Activated CD8-positive, alpha-beta memory T cell treated with anti-CD3 and anti-CD28 coated beads, Interleukin-2, amount 50 U/mL, for 48 hours (primary cell): ENCODE measurements at regions not wholly inside any gene's neighbourhood (a gene's known extent, or its start where the extent isn't known, plus 50 kb on each side); places are given as distances from the start of the nearest gene placed in this dataset.
A peak's percentile ranks its signal among the peaks of the same experiment; 100 is the strongest.

Experiments used
- DNase-seq: peaks from one replicate; pipeline ENCODE4 v3.0.0-alpha.2; 2020

DNA sequence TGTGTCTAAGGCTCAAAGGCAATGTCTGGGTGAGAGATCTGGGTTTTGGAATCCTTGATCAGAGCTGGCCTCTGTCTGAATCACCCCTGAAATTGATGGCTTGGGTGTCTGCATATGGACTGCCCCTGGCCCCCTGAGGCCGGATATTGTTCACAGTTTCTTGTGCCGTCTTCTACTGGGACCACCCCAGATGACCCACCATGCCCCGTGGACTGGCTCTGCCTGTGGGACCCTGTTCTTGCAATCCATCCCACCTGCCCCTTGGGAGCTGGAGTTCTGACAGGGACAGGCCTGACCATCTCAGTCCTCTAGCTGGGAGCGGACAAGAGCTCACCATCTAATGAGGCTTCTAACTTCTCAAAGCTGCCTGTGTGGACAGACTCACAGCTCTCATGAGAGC, 119.9 kb downstream of the FAM43A start:
- peak; percentile 25 for DNase-seq

DNA sequence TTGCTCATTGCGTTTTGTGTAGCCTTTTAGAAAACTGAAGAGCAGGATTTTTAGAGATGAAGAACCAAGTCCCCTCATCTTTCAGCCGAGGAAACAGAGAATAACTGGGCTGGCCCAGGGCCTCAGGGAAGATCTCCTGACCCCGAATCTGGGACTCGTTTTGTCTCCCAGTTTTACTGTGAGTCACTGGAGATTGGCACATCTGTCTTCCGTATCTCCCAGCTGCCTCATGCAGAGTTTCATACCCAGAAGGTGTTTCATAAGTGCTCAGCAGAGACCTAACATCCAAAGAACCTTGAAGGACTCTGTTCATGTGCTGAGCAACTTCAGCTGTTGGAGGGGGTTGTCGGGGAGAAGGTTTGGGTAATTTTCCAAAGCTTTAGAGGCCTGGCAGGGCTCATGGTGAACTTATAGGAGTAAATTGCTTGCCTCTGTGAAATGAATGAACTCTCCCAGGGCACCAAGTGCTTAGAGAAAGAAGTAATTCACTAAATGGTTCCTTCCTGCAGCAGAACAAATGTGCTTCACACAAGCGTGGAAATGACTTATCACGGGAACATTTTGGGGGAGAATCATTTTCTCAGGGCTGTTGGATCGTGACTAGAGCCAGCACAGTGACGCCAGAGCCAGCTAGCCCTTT, 121.4 kb downstream of the FAM43A start:
- DNase-seq, result peak; percentile 1

DNA sequence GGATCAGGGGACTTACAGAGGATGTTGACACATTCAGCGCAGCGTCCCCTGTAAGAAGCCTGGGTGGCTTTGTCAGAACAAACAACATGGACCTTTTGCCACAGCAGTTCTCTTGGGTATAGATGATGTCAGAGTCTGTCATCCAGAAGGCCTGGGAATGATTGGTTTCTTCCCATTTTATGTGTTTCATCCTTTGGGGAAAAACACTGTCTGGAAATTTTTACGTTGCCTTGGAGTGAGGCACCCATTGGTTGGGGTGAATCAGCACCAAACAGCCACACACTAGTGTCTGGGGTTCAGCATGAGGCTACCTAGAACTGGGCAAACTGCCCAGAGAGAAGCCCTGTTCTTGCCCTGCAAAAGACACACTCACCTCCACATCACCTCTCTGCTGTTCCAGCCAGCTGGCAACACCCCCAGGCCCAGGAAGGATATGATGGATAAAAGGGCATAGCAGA, 123.0 kb downstream of the FAM43A start:
- DNase-seq, result peak; percentile 29

DNA sequence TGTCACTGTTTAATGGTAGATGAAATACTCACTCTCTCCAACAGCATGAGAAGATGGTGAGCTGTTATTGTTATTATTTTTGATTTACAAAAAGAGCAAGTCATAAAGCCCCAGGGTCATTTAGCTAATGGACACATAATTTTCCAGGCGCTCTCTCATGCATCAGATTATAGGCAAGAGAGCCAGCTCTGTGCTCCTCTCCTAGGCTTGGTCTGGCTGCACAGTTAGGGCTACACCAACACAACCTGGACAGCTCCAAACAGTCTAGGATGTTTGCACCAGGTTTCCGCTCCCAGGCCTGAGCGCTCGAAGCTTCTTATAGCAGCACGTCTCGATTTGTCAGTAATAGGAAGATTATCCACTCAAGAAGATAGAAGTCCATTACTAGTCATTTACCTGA, 123.7 kb downstream of the FAM43A start:
- DNase-seq, result peak; percentile 6

DNA sequence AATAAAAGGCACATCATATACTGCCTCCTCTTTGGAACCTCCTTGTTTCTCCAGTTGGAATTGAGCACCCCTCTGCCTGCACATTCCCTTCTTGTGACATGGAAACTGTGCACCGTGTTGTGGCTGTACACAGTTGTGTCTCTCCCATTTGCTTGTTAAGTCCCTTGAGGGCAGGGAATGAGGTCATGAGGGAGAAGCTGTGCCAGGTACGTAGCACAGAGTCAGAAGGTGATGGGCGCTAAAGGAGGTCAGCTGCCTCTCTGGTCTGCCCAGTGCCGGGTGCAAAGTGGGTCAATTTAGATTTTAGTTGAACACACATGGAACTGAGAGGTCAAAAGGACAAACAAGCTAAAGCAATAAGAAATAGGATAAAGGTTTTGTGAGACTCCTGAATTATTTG, 124.4 kb downstream of the FAM43A start:
- peak; percentile 25 for DNase-seq

DNA sequence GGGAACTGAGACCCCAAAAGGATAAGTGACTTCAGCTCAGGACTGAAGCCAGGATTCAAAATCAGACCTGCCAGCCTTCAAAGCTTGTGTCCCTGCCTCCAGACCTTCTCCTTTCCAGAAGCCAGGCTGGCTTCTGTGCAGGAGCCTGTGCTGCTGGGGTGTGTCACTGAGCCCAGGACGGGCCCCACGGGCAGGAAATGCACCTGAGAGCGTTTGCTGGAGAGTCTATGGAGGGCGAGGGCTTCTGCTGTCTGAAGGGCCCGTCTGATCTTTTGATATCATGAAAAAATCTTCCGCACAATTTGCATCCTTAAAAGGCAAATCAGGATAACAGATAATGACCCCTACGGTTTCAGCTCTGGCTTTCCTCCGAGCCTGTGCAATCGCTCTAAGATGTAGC, 125.4 kb downstream of the FAM43A start:
- DNase-seq, result no peak

DNA sequence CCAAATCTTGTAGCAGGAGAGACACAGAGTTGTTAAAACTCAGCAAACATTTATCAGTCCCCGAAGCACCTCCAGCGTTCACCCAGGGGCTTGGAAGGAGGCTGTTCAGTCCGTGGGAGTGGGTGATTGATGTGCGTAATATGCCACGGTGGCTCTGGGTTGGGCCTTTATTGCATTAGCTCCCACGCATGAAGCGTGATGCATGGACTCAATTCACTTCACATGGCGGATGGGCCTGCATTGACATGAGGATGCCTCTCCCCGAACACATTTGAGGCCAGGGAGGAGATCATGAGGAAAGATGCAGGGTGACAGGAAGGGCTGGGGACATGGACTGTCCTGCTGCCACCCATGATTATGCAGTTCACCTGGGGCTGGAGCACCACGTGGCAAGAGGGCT, 126.5 kb downstream of the FAM43A start:
- DNase-seq, result no peak

DNA sequence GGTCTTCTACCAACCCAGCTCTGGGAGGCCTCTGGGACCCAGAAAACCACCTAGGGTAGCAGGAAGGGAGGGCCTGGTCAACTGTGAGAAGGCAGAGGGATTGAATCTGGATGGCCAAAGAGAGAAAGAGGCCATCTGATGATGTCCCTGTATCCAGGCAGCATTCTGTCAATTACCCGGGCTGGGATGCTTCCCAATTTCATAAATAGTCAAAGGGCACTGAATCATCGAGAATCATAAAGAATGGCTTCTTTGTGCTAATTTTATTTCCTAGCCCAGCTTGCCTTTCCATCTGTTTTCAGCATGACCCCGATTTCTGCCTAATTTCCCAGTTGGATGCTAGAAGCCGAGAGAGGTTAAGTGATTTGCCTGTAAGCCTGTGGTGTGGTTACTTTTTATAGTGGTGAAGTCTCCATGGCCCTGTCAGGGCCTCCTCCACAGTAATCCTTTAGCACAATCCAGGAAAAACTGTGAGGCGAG, 129.2 kb downstream of the FAM43A start:
- DNase-seq, result no peak

DNA sequence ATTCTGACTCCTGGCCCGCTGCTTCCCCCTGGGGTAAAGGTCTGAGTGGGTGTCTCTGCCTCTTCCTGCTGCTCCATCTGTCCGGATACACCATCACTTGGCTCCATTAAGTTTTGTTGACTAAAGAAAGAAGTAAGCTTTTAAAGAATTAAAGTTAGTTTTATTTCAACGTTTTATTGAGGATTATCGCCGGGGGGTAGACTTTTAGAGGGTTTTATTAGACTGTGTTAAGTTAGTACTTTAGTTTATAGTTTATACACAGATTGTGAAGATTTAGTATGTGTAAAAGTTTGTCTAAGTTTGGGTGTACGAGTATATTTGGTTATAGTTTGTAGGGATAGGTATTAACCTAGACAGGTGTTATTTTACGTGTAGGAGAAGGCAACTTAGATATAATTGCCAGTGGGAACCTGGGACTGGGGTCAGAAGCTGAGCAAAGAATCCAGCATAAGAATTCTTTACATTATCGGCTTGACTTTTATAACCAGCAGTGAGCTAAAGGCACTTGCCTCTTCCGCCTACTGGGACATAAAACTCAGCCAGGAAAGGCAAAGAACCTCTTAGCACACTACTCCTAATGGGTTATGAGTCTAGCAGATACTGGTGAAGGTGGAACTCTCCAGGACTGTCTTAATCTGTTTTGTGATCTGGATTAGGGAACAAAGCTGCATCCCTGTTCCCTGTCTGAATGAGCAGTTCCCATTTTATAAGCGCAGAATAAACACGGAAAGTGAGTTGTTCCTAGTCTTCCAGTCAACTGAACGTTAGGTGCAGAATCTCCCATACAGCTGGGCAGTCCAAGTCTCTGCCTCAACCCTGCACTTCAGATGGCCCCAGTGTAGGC, 131.3 kb downstream of the FAM43A start:
- DNase-seq, result no peak

DNA sequence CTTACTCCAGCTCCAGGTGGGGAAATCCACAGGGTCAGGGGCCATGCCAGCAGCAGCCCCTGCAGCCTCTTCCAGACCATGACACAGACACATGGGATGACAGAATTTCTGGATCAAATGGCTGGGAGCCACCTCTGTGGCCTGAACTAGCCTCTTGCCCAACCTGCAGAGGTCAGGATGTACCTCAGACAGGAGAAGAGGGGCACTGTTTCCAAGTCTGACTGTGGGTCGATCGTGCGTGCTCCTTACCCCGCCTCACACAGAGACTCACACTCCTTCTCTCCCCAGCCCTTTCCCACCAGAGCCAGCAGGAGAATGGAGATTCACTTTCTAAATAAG, 131.9 kb downstream of the FAM43A start:
- no peak for DNase-seq

DNA sequence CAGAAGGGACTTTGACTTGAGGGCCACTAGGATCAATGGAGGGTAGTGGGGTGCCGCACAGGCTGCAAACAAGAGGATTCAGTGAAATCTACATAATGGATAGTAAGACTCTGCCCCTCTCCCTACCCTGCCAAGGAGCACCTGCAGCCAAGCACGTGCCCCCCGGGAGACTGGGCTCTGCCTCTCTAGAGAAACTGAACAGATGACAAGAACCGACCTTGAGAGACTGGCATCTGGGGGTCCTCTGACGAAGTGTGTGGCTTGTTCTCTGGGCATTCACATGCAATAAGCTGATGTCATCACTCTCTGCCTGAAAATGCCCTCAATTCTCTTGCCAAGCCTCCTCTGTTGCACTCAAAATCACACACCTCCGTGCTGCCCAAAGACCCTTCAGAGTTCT, 132.3 kb downstream of the FAM43A start:
- DNase-seq, result no peak

DNA sequence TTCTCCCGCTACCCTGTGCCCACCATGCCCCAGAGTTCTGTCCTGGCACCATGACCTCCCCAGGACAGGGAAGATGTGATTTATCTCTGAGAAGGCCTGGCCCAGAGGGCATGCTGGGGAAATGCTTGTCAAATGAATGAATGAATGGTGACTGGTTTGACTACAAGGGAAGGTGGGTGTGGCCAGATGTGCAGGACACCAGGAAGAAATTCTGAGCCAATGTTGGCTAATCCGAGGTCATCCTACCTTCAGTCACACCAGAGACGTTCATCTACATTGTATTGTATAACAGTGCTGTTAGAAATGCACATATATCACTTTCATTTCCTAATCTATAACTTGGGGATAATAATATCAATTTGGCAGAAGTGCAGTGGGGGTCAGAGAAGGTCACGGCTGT, 138.4 kb downstream of the FAM43A start:
- no peak for DNase-seq

DNA sequence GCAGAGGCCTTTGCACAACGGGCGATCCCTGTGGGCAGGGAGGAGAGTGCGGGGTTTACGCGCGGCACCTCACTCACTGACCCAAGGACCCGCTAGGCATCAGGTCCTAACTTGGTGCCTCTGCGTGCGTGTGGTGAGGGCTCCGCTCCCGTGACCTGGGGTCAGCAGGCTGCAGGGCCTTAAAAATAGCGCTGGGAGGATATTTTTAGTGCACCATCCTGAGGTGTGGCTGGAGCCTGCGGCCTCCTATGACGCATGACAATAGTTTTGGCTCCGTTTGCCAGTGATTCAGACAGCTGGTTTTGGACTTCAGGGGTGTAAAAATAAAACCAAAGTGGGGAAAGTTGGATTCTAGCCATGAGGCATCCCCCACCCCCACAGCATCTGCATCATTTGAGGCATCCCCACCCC, 139.0 kb downstream of the FAM43A start:
- DNase-seq, result no peak

DNA sequence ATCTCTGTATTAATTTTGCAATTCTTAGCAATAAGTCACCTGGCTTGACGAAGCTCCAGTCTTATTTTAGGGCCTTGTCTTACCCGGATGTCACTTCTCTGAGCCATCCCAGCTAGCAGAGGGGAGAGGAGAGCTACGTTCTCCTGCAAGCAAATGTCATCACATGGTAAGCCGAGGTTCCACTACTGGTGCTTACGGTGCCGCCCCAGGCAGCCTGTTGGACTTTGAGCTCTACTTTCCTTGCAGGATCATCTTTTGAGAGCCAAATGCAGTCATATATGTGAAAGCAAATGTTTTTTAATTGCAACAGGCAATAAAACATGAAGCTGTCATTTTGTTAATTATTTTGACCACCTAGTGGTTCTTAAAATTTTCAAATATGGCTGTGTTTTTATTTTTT, 140.9 kb downstream of the FAM43A start:
- DNase-seq, result no peak

DNA sequence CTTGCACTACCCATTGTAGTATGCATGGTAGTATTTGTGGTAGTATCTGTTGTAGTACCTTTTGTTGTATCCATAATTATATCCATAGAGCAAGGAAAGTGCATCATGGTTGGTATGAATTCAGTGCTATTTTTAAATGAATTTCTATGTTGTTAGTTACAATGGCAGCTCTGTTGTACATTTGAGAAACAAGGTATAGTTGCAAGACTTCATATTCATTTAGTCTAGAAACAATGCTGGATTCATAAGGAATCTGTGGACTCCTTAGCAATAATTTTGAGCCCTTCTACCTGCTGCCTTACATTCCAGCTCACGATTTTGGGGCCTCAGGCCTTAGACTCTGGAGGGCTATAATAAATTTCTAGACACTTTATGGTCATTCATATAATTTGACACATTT, 141.8 kb downstream of the FAM43A start:
- no peak for DNase-seq

DNA sequence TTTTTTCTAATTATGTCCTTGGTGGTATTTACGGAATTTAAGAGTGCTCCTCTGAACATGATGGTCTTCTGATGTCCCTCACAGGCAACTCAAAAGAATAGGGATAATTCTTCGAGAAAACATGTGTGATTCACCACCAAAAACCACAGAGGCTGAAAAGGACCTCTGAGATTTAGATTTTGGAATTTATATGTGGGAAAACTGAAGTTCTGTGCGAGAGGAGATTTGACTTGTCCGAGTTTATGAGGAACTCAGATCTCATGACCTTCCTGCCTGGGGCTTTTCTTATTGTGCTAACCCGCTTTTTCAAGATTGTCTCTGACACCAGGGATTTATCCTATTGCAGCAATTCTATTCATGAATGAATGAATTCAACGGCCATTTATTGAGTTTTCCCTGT, 142.4 kb downstream of the FAM43A start:
- DNase-seq, result no peak

DNA sequence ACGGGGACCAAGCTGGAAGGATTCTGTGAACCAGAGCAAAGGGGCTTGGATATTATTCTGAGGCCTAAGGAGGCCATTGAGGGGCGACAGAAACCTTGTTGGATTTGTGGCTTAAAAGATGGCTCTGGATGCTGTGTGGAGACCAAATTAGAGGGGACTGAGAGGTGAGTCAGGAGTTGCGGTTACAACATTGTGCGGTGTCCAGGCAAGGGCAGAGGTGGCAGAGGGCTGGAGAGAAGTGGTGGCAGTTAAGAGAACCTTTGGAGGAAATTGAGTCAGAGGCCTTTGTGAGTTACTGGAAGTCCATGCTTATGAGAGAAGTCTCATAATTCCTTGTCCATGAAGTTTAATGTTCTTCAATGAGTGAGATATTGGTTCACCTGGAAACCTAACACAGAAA, 143.2 kb downstream of the FAM43A start:
- DNase-seq, result no peak

DNA sequence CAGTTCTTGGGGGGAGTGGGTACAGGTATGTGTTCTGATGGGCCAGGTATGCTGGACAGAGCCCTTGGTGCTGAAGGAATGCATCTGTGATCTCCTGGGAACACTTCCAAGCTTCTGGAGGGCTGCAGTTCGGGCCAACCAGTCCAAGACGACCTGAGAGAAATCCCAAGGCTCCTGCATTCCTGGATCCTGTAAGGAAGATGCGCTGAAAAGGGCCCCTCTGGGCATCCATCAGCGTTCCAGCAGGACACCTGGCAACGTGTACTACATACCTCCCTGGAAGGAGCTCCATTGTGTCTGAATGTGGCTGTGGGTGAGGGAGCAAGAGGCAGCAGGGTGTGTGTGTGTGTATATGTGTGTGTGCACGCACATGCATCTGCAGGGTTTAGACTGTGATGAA, 144.7 kb downstream of the FAM43A start:
- DNase-seq, result no peak

DNA sequence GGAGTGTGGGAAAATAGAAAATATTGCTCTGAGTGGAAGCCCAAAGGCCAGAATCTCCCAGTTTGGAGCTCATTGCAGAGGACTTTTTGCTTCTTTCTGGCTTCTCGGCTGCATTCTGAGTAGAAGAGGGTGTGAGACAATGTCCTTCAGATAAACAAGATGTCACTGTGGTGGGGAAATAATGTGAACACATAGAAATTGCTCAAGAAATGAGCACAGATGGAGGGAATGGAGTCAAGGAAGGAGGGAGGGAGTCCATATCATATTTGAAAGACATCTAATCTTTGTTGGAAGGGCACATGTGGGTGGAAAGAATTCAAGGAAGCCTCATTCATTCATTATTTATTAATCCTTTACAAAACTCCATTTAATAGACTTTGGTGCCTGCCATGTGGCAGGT, 145.3 kb downstream of the FAM43A start:
- no peak for DNase-seq

DNA sequence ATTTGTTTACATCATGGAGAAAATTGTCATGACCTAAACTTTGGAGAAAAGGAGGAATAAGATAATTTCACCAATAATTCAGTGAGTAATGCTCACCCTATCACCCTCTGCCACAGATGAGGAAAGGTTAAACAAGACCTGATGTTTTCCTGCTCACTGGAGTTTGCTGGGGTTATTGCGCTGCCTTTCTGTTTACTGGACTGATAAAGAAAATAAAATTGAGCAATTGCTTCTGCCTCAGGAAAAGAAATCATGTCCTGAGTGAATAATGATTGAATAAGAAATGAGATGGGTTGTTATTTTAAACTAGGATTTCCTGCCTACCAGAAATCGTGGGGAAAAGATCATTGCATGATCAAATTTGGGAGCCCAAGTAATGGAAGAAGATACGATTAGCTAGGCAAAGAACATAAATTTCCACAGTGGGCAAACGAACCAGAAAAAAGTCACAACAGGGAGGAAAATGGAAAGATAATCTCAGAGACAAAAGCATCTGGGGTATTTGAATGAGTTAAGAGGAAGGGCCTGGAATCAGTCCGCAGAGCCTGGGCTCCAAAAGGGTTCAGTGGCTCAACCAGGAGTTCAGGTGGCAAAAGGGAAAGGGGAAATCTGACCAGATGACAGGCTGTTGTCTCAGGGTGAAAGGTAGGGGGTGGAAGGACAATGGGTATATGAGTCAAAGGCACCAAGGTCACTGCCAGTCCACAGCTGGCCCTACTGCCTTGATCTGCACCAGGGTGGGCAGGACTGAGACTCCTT, 146.8 kb downstream of the FAM43A start:
- DNase-seq, result no peak

DNA sequence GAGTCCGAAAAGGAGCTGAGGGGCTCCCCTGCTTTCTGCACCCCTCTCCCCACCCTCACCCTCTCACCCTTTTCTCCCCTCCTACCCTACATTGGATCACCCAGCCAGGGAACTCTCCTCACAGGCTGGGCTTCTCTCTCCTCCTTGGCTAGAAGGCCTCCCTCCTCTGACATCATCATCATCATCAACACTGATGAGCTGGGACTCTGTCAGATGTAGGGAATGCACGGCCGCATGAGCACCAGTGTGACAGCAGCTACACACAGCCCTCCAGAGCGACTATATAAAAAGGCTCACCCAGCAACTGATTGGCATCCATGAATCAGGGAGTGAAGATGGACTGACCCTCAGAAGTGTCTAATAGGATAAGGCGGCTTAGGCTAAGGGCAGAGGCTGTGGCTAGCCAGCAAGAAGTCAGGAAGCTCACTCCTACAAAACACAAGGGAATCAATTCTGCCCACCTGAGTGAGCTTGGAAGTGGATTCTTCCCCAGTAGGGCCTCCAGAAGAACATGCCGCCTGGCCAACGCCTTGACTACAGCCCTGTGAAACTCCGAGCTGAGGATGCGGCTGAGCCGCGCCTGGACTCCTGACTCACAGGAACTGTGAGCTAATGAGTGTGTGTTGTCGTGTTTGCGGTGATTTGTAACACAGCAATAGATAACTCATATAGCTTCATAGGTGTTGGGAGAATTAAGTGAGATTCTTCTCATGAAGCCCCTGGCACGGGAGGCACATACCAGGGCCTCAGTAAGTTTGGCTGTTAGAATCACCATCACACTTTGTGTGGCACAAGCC, 147.6 kb downstream of the FAM43A start:
- no peak for DNase-seq

DNA sequence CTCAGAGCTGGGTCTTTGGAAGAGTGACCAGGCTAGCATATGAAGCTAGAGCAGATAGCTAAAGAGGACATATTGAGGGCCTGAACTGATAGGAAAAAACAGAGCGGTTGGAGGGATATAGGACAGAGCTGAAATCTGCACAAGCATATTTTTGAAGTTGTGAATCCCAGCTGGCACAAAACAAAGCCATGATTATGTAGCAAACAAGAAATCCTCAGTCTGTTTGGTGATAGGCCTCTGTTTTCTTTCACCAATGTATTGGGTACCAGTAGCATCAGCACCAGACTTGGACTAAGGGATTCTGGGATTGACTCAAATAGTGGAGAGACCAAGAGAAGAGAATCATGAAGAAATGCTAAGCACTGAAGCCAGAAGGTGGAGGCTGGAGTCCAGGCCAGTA, 151.0 kb downstream of the FAM43A start:
- DNase-seq, result no peak
